Liver (tissue), 3 donors: ENCODE measurements at regions not wholly inside any gene's neighbourhood (a gene's known extent, or its start where the extent isn't known, plus 50 kb on each side); places are given as distances from the start of the nearest gene placed in this dataset.

Source experiments
- EGR1 ChIP-seq, 2 donors: IDR thresholded peaks; 2 replicates each; pipeline ENCODE4 v1.6.1; 2016 to 2018; ENCODE audit warnings: antibody characterized with exemption in 2 of 2, low read depth in 2 of 2
- FOXA1 ChIP-seq: IDR thresholded peaks from 2 replicates; pipeline ENCODE4 v1.6.1; 2016; ENCODE audit warnings: antibody characterized with exemption
- JUND ChIP-seq, 2 donors: IDR thresholded peaks; 2 replicates each; pipeline ENCODE4 v1.6.1; 2016; ENCODE audit warnings: antibody characterized with exemption in 2 of 2
- RAD21 ChIP-seq, 2 donors: IDR thresholded peaks; 2 replicates each; pipeline ENCODE4 v1.6.1; 2016; ENCODE audit warnings: antibody characterized with exemption in 2 of 2, mild to moderate bottlenecking in 2 of 2
- SP1 ChIP-seq: IDR thresholded peaks from 2 replicates; pipeline ENCODE4 v1.6.1; 2018; ENCODE audit warnings: antibody characterized with exemption, mild to moderate bottlenecking
- YY1 ChIP-seq: IDR thresholded peaks from 2 replicates; pipeline ENCODE4 v1.6.1; 2016; ENCODE audit warnings: antibody characterized with exemption, mild to moderate bottlenecking
- TF ChIP-seq, protein P1 (sequence below): IDR thresholded peaks from 2 replicates; pipeline ENCODE4 v1.6.1; 2016; ENCODE audit warnings: antibody characterized with exemption
- TF ChIP-seq, protein P2 (sequence below): fragments of 150-350 bp; IDR thresholded peaks from 2 replicates; pipeline ENCODE4 v1.5.1; 2017; ENCODE audit warnings: improper control_type of control experiment, low read depth, low read length; ENCODE audit not compliant: missing input control
- TF ChIP-seq, protein P3 (sequence below): IDR thresholded peaks from 2 replicates; pipeline ENCODE4 v1.6.1; 2016; ENCODE audit warnings: antibody characterized with exemption
- TF ChIP-seq, protein P4 (sequence below): IDR thresholded peaks from 2 replicates; pipeline ENCODE4 v1.6.1; 2016; ENCODE audit warnings: antibody characterized with exemption, mild to moderate bottlenecking
- donor health status: healthy.
- donor health status: healthy.

DNA sequence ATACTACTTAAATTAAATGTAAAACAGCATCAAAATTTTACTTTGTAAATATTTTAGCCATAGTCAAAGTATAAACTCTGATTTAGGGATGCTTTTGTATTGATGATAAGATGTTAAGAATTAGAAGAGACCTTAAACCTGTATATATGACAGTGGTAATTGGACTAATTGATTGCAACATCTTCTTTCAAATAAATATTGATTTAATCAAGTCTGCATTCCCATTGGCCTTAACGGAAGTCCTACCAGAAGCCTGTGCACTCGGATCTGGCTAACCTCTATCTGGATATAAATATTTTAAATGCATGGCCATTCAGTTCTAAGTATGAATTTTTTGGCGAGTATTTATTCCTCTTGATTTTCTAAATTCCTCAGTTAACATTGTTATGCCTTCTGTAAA is 856.1 kb downstream of the USP25 start:
- TF ChIP-seq, protein P1, sequence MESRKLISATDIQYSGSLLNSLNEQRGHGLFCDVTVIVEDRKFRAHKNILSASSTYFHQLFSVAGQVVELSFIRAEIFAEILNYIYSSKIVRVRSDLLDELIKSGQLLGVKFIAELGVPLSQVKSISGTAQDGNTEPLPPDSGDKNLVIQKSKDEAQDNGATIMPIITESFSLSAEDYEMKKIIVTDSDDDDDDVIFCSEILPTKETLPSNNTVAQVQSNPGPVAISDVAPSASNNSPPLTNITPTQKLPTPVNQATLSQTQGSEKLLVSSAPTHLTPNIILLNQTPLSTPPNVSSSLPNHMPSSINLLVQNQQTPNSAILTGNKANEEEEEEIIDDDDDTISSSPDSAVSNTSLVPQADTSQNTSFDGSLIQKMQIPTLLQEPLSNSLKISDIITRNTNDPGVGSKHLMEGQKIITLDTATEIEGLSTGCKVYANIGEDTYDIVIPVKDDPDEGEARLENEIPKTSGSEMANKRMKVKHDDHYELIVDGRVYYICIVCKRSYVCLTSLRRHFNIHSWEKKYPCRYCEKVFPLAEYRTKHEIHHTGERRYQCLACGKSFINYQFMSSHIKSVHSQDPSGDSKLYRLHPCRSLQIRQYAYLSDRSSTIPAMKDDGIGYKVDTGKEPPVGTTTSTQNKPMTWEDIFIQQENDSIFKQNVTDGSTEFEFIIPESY = no peak
- TF ChIP-seq, protein P2, sequence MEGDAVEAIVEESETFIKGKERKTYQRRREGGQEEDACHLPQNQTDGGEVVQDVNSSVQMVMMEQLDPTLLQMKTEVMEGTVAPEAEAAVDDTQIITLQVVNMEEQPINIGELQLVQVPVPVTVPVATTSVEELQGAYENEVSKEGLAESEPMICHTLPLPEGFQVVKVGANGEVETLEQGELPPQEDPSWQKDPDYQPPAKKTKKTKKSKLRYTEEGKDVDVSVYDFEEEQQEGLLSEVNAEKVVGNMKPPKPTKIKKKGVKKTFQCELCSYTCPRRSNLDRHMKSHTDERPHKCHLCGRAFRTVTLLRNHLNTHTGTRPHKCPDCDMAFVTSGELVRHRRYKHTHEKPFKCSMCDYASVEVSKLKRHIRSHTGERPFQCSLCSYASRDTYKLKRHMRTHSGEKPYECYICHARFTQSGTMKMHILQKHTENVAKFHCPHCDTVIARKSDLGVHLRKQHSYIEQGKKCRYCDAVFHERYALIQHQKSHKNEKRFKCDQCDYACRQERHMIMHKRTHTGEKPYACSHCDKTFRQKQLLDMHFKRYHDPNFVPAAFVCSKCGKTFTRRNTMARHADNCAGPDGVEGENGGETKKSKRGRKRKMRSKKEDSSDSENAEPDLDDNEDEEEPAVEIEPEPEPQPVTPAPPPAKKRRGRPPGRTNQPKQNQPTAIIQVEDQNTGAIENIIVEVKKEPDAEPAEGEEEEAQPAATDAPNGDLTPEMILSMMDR = no peak
- TF ChIP-seq, protein P3, sequence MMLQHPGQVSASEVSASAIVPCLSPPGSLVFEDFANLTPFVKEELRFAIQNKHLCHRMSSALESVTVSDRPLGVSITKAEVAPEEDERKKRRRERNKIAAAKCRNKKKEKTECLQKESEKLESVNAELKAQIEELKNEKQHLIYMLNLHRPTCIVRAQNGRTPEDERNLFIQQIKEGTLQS = no peak
- TF ChIP-seq, protein P4, sequence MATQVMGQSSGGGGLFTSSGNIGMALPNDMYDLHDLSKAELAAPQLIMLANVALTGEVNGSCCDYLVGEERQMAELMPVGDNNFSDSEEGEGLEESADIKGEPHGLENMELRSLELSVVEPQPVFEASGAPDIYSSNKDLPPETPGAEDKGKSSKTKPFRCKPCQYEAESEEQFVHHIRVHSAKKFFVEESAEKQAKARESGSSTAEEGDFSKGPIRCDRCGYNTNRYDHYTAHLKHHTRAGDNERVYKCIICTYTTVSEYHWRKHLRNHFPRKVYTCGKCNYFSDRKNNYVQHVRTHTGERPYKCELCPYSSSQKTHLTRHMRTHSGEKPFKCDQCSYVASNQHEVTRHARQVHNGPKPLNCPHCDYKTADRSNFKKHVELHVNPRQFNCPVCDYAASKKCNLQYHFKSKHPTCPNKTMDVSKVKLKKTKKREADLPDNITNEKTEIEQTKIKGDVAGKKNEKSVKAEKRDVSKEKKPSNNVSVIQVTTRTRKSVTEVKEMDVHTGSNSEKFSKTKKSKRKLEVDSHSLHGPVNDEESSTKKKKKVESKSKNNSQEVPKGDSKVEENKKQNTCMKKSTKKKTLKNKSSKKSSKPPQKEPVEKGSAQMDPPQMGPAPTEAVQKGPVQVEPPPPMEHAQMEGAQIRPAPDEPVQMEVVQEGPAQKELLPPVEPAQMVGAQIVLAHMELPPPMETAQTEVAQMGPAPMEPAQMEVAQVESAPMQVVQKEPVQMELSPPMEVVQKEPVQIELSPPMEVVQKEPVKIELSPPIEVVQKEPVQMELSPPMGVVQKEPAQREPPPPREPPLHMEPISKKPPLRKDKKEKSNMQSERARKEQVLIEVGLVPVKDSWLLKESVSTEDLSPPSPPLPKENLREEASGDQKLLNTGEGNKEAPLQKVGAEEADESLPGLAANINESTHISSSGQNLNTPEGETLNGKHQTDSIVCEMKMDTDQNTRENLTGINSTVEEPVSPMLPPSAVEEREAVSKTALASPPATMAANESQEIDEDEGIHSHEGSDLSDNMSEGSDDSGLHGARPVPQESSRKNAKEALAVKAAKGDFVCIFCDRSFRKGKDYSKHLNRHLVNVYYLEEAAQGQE = no peak
- no peak for TF ChIP-seq FOXA1
- no peak for TF ChIP-seq JUND (IDR thresholded peaks at IDR 0.05)
- no peak for TF ChIP-seq SP1
- no peak for TF ChIP-seq RAD21 (IDR thresholded peaks at IDR 0.05)
- no peak for TF ChIP-seq EGR1 (IDR thresholded peaks at IDR 0.05; ENCODE audit: low read depth in 2 of 2)
- no peak for TF ChIP-seq YY1
